ENCODE measurements at regions not wholly inside any gene's neighbourhood (a gene's known extent, or its start where the extent isn't known, plus 50 kb on each side); places are given as distances from the start of the nearest gene placed in this dataset.

GRCh38 chr2:134170700-134171099 lies 83.2 kb upstream of the MGAT5 start:
- no peak overlapping the region for H2AFZ ChIP-seq (ENCODE audit: low read length)
- ChIA-PET POLR2A (interaction anchor here (1.1 kb wide), 1 partner anchor 43 kb away, joined by 4 read pairs; no protein-coding TSS in a partner anchor), CTCF (ENCODE audit: unreplicated experiment) (no interaction called here)
- H3K27ac ChIP-seq (ENCODE audit: low read depth, low read length, poor library complexity, severe bottlenecking) = no peak overlapping the region
- H4K20me1 ChIP-seq (ENCODE audit: insufficient read depth, low read length) = peaks cover 2% of the 10 kb centered on the region; the same call in 1 of the 2 replicates
- H3K79me2 ChIP-seq (ENCODE audit: insufficient read depth, low read depth, low read length) = peaks cover 12% of the 10 kb centered on the region; the same call in 1 of the 2 replicates
- no peak overlapping the region for H3K4me2 ChIP-seq (ENCODE audit: low read length)
- DNase-seq (ENCODE audit: low spot score) = no peak
- no peaks in the 10 kb centered on the region for H3K9me2 ChIP-seq (ENCODE audit: insufficient read depth, low read length)
- TF ChIP-seq EZH2phosphoT487 (IDR thresholded peaks at IDR 0.05; ENCODE audit: borderline replicate concordance, low read depth, low read length) (no peak), CTCF (conservative IDR thresholded peaks at IDR 0.05; ENCODE audit: low read length) (no peak)
- intact Hi-C loops (cut with micrococcal nuclease; ENCODE audit: unreplicated experiment) = no loop called here
- no peaks in the 10 kb centered on the region; the same call in 1 of the 2 replicates for H3K36me3 ChIP-seq (ENCODE audit: insufficient read depth, low read length)
- no TSS peak for BruUV-seq (replicated peaks)
- no peaks in the 10 kb centered on the region for H3K9me3 ChIP-seq (ENCODE audit: low read length)
- no peaks in the 10 kb centered on the region for H3K4me1 ChIP-seq (ENCODE audit: insufficient read depth, low read length, poor library complexity, severe bottlenecking)
- no peak overlapping the region for H3K4me3 ChIP-seq (ENCODE audit: low read depth, low read length, poor library complexity, severe bottlenecking)

- H4K20me1 ChIP-seq (ENCODE audit: insufficient read depth, low read length) = peaks cover 10% of the 10 kb centered on the region; the same call in 1 of the 2 replicates
- no peak overlapping the region for H3K4me2 ChIP-seq (ENCODE audit: low read length)
- intact Hi-C loops (cut with micrococcal nuclease; ENCODE audit: unreplicated experiment) = no loop called here
- H3K9me2 ChIP-seq (ENCODE audit: insufficient read depth, low read length) = no peaks in the 10 kb centered on the region
- CTCF ChIA-PET (ENCODE audit: unreplicated experiment) = no interaction called here
- POLR2A ChIA-PET = no interaction called here
- H3K4me1 ChIP-seq (ENCODE audit: insufficient read depth, low read length, poor library complexity, severe bottlenecking) = peaks cover 12% of the 10 kb centered on the region
- H3K36me3 ChIP-seq (ENCODE audit: insufficient read depth, low read length) = no peaks in the 10 kb centered on the region; the same call in 1 of the 2 replicates
- no peak for TF ChIP-seq CTCF (conservative IDR thresholded peaks at IDR 0.05; ENCODE audit: low read length)
- TF ChIP-seq EZH2phosphoT487 (IDR thresholded peaks at IDR 0.05; ENCODE audit: borderline replicate concordance, low read depth, low read length) = no peak
- no TSS peak for BruUV-seq (replicated peaks)
- no peaks in the 10 kb centered on the region for H3K9me3 ChIP-seq (ENCODE audit: low read length)
- no peak for DNase-seq (ENCODE audit: low spot score)
- H3K79me2 ChIP-seq (ENCODE audit: insufficient read depth, low read depth, low read length) = peaks cover 18% of the 10 kb centered on the region; the same call in 1 of the 2 replicates
- H3K4me3 ChIP-seq (ENCODE audit: low read depth, low read length, poor library complexity, severe bottlenecking) = no peak overlapping the region
- H3K27ac ChIP-seq (ENCODE audit: low read depth, low read length, poor library complexity, severe bottlenecking) = no peak overlapping the region
- no peak overlapping the region for H2AFZ ChIP-seq (ENCODE audit: low read length)
Measured at GRCh38 chr2:134173338-134174016, 80.4 kb upstream of the MGAT5 start.

- Histone ChIP-seq H3K9me2 (ENCODE audit: insufficient read depth, low read length) (no peaks in the 10 kb centered on the region), H3K79me2 (ENCODE audit: insufficient read depth, low read depth, low read length) (peaks cover 12% of the 10 kb centered on the region; the same call in 1 of the 2 replicates), H3K4me2 (ENCODE audit: low read length) (no peak overlapping the region), H3K4me1 (ENCODE audit: insufficient read depth, low read length, poor library complexity, severe bottlenecking) (peaks cover 13% of the 10 kb centered on the region), H3K27ac (ENCODE audit: low read depth, low read length, poor library complexity, severe bottlenecking) (no peak overlapping the region), H3K36me3 (ENCODE audit: insufficient read depth, low read length) (no peaks in the 10 kb centered on the region; the same call in 1 of the 2 replicates), H4K20me1 (ENCODE audit: insufficient read depth, low read length) (peaks cover 10% of the 10 kb centered on the region; the same call in 1 of the 2 replicates), H2AFZ (ENCODE audit: low read length) (no peak overlapping the region), H3K9me3 (ENCODE audit: low read length) (no peaks in the 10 kb centered on the region), H3K4me3 (ENCODE audit: low read depth, low read length, poor library complexity, severe bottlenecking) (no peak overlapping the region)
- ChIA-PET CTCF (ENCODE audit: unreplicated experiment) (no interaction called here), POLR2A (no interaction called here)
- BruUV-seq (replicated peaks) = no TSS peak
- intact Hi-C loops (cut with micrococcal nuclease; ENCODE audit: unreplicated experiment) = no loop called here
- DNase-seq (ENCODE audit: low spot score) = no peak
- TF ChIP-seq EZH2phosphoT487 (IDR thresholded peaks at IDR 0.05; ENCODE audit: borderline replicate concordance, low read depth, low read length) = no peak
- no peak for TF ChIP-seq CTCF (conservative IDR thresholded peaks at IDR 0.05; ENCODE audit: low read length)
Measured at GRCh38 chr2:134174711-134175110, 79.2 kb upstream of the MGAT5 start.
